ENCODE measurements at regions not wholly inside any gene's neighbourhood (a gene's known extent, or its start where the extent isn't known, plus 50 kb on each side); places are given as distances from the start of the nearest gene placed in this dataset.

GRCh38 chr1:201673915-201674314, 135.0 kb downstream of the NAV1 start:
- no peak for TF ChIP-seq CTCF (IDR thresholded peaks at IDR 0.05; ENCODE audit: extremely low read depth, missing control alignments)
- DNase-seq (ENCODE audit: low spot score), result no peak

- no peak for TF ChIP-seq CTCF (IDR thresholded peaks at IDR 0.05; ENCODE audit: extremely low read depth, missing control alignments)
Measured at GRCh38 chr1:201675143-201675542, 136.2 kb downstream of the NAV1 start.

GRCh38 chr1:201676197-201676596, 137.3 kb downstream of the NAV1 start:
- no peak for TF ChIP-seq CTCF (IDR thresholded peaks at IDR 0.05; ENCODE audit: extremely low read depth, missing control alignments)
- DNase-seq (ENCODE audit: low spot score), result no peak

More at GRCh38 chr1:201675143-201675542, 136.2 kb downstream of the NAV1 start:
- no peak for DNase-seq (ENCODE audit: low spot score)

GRCh38 chr1:201676641-201677040, 137.7 kb downstream of the NAV1 start:
- no peak for TF ChIP-seq CTCF (IDR thresholded peaks at IDR 0.05; ENCODE audit: extremely low read depth, missing control alignments)
- DNase-seq (ENCODE audit: low spot score), result no peak

GRCh38 chr1:201678264-201679101, 139.6 kb downstream of the NAV1 start:
- no peak for DNase-seq (ENCODE audit: low spot score)

GRCh38 chr1:201681375-201681774, 142.4 kb downstream of the NAV1 start:
- no peak for DNase-seq (ENCODE audit: low spot score)
- TF ChIP-seq CTCF (IDR thresholded peaks at IDR 0.05; ENCODE audit: extremely low read depth, missing control alignments), result no peak

More at GRCh38 chr1:201678264-201679101, 139.6 kb downstream of the NAV1 start:
- TF ChIP-seq CTCF (IDR thresholded peaks at IDR 0.05; ENCODE audit: extremely low read depth, missing control alignments), result no peak

GRCh38 chr1:201682964-201683363, 144.0 kb downstream of the NAV1 start:
- DNase-seq (ENCODE audit: low spot score), result no peak
- TF ChIP-seq CTCF (IDR thresholded peaks at IDR 0.05; ENCODE audit: extremely low read depth, missing control alignments), result no peak

Data from GM20000 (cell line).